ENCODE measurements at regions not wholly inside any gene's neighbourhood (a gene's known extent, or its start where the extent isn't known, plus 50 kb on each side); places are given as distances from the start of the nearest gene placed in this dataset.

GRCh38 chr11:100469835-100470234 is 217.3 kb upstream of the ARHGAP42 start:
- Histone ChIP-seq H3K27me3 (ENCODE audit: control insufficient read depth, insufficient read depth, low read length) (no peaks in the 10 kb centered on the region), H3K27ac (ENCODE audit: low read depth, low read length) (no peak overlapping the region), H3K9me3 (ENCODE audit: control insufficient read depth, insufficient read depth, low read length) (no peaks in the 10 kb centered on the region), H3K4me1 (ENCODE audit: control insufficient read depth, insufficient read depth, low read length) (0 out of 2 replicates have a peak, but pooled peaks cover 2% of the 10 kb centered on the region), H3K36me3 (ENCODE audit: control insufficient read depth, insufficient read depth, low read length) (no peaks in the 10 kb centered on the region), H3K4me3 (ENCODE audit: low read depth, low read length) (no peak overlapping the region), H3K9ac (ENCODE audit: low read depth, low read length) (no peak overlapping the region)

GRCh38 chr11:100472727-100473389 is 214.2 kb upstream of the ARHGAP42 start:
- Histone ChIP-seq H3K27me3 (ENCODE audit: control insufficient read depth, insufficient read depth, low read length) (no peaks in the 10 kb centered on the region), H3K9ac (ENCODE audit: low read depth, low read length) (no peak overlapping the region), H3K36me3 (ENCODE audit: control insufficient read depth, insufficient read depth, low read length) (no peaks in the 10 kb centered on the region), H3K27ac (ENCODE audit: low read depth, low read length) (no peak overlapping the region), H3K4me1 (ENCODE audit: control insufficient read depth, insufficient read depth, low read length) (0 out of 2 replicates have a peak, but pooled peaks cover 2% of the 10 kb centered on the region), H3K4me3 (ENCODE audit: low read depth, low read length) (no peak overlapping the region), H3K9me3 (ENCODE audit: control insufficient read depth, insufficient read depth, low read length) (no peaks in the 10 kb centered on the region)

GRCh38 chr11:100473390-100473740 is 213.7 kb upstream of the ARHGAP42 start:
- Histone ChIP-seq H3K9ac (ENCODE audit: low read depth, low read length) (no peak overlapping the region), H3K36me3 (ENCODE audit: control insufficient read depth, insufficient read depth, low read length) (no peaks in the 10 kb centered on the region), H3K4me3 (ENCODE audit: low read depth, low read length) (no peak overlapping the region), H3K4me1 (ENCODE audit: control insufficient read depth, insufficient read depth, low read length) (no peaks in the 10 kb centered on the region), H3K9me3 (ENCODE audit: control insufficient read depth, insufficient read depth, low read length) (no peaks in the 10 kb centered on the region), H3K27me3 (ENCODE audit: control insufficient read depth, insufficient read depth, low read length) (no peaks in the 10 kb centered on the region), H3K27ac (ENCODE audit: low read depth, low read length) (no peak overlapping the region)

GRCh38 chr11:100484948-100485347 is 202.1 kb upstream of the ARHGAP42 start:
- Histone ChIP-seq H3K4me1 (ENCODE audit: control insufficient read depth, insufficient read depth, low read length) (no peaks in the 10 kb centered on the region), H3K27me3 (ENCODE audit: control insufficient read depth, insufficient read depth, low read length) (no peaks in the 10 kb centered on the region), H3K9ac (ENCODE audit: low read depth, low read length) (no peak overlapping the region), H3K9me3 (ENCODE audit: control insufficient read depth, insufficient read depth, low read length) (peaks cover 8% of the 10 kb centered on the region), H3K36me3 (ENCODE audit: control insufficient read depth, insufficient read depth, low read length) (no peaks in the 10 kb centered on the region), H3K27ac (ENCODE audit: low read depth, low read length) (no peak overlapping the region), H3K4me3 (ENCODE audit: low read depth, low read length) (no peak overlapping the region)

- no peaks in the 10 kb centered on the region for H3K9me3 ChIP-seq (ENCODE audit: control insufficient read depth, insufficient read depth, low read length)
Observed at GRCh38 chr11:100498780-100499179, 188.3 kb upstream of the ARHGAP42 start.

GRCh38 chr11:100501450-100501849 is 185.6 kb upstream of the ARHGAP42 start:
- H3K9ac ChIP-seq (ENCODE audit: low read depth, low read length), result no peak overlapping the region
- no peaks in the 10 kb centered on the region for H3K36me3 ChIP-seq (ENCODE audit: control insufficient read depth, insufficient read depth, low read length)
- no peaks in the 10 kb centered on the region for H3K9me3 ChIP-seq (ENCODE audit: control insufficient read depth, insufficient read depth, low read length)
- no peak overlapping the region for H3K27ac ChIP-seq (ENCODE audit: low read depth, low read length)
- H3K27me3 ChIP-seq (ENCODE audit: control insufficient read depth, insufficient read depth, low read length), result no peaks in the 10 kb centered on the region
- H3K4me1 ChIP-seq (ENCODE audit: control insufficient read depth, insufficient read depth, low read length), result no peaks in the 10 kb centered on the region
- no peak overlapping the region for H3K4me3 ChIP-seq (ENCODE audit: low read depth, low read length)

More at GRCh38 chr11:100498780-100499179, 188.3 kb upstream of the ARHGAP42 start:
- Histone ChIP-seq H3K4me3 (ENCODE audit: low read depth, low read length) (no peak overlapping the region), H3K9ac (ENCODE audit: low read depth, low read length) (no peak overlapping the region), H3K27me3 (ENCODE audit: control insufficient read depth, insufficient read depth, low read length) (no peaks in the 10 kb centered on the region), H3K4me1 (ENCODE audit: control insufficient read depth, insufficient read depth, low read length) (no peaks in the 10 kb centered on the region), H3K36me3 (ENCODE audit: control insufficient read depth, insufficient read depth, low read length) (no peaks in the 10 kb centered on the region), H3K27ac (ENCODE audit: low read depth, low read length) (no peak overlapping the region)

- H3K4me3 ChIP-seq (ENCODE audit: low read depth, low read length), result no peak overlapping the region
- H3K27ac ChIP-seq (ENCODE audit: low read depth, low read length), result no peak overlapping the region
- no peak overlapping the region for H3K9ac ChIP-seq (ENCODE audit: low read depth, low read length)
- peaks cover 8% of the 10 kb centered on the region; the same call in 1 of the 2 replicates for H3K4me1 ChIP-seq (ENCODE audit: control insufficient read depth, insufficient read depth, low read length)
- H3K9me3 ChIP-seq (ENCODE audit: control insufficient read depth, insufficient read depth, low read length), result no peaks in the 10 kb centered on the region
- no peaks in the 10 kb centered on the region for H3K27me3 ChIP-seq (ENCODE audit: control insufficient read depth, insufficient read depth, low read length)
- no peaks in the 10 kb centered on the region for H3K36me3 ChIP-seq (ENCODE audit: control insufficient read depth, insufficient read depth, low read length)
Observed at GRCh38 chr11:100512475-100512874, 174.6 kb upstream of the ARHGAP42 start.

GRCh38 chr11:100515087-100515486 is 172.0 kb upstream of the ARHGAP42 start:
- H3K9ac ChIP-seq (ENCODE audit: low read depth, low read length), result no peak overlapping the region

GRCh38 chr11:100525197-100525596 is 161.9 kb upstream of the ARHGAP42 start:
- Histone ChIP-seq H3K9ac (ENCODE audit: low read depth, low read length) (no peak overlapping the region), H3K4me3 (ENCODE audit: low read depth, low read length) (no peak overlapping the region), H3K36me3 (ENCODE audit: control insufficient read depth, insufficient read depth, low read length) (no peaks in the 10 kb centered on the region), H3K27ac (ENCODE audit: low read depth, low read length) (no peak overlapping the region), H3K4me1 (ENCODE audit: control insufficient read depth, insufficient read depth, low read length) (no peaks in the 10 kb centered on the region), H3K9me3 (ENCODE audit: control insufficient read depth, insufficient read depth, low read length) (peaks cover 2% of the 10 kb centered on the region; the same call in 1 of the 2 replicates), H3K27me3 (ENCODE audit: control insufficient read depth, insufficient read depth, low read length) (no peaks in the 10 kb centered on the region)

More at GRCh38 chr11:100515087-100515486, 172.0 kb upstream of the ARHGAP42 start:
- Histone ChIP-seq H3K36me3 (ENCODE audit: control insufficient read depth, insufficient read depth, low read length) (no peaks in the 10 kb centered on the region), H3K4me3 (ENCODE audit: low read depth, low read length) (no peak overlapping the region), H3K9me3 (ENCODE audit: control insufficient read depth, insufficient read depth, low read length) (no peaks in the 10 kb centered on the region), H3K4me1 (ENCODE audit: control insufficient read depth, insufficient read depth, low read length) (peaks cover 8% of the 10 kb centered on the region; the same call in 1 of the 2 replicates), H3K27ac (ENCODE audit: low read depth, low read length) (no peak overlapping the region), H3K27me3 (ENCODE audit: control insufficient read depth, insufficient read depth, low read length) (no peaks in the 10 kb centered on the region)

- Histone ChIP-seq H3K4me3 (ENCODE audit: low read depth, low read length) (no peak overlapping the region), H3K4me1 (ENCODE audit: control insufficient read depth, insufficient read depth, low read length) (no peaks in the 10 kb centered on the region), H3K36me3 (ENCODE audit: control insufficient read depth, insufficient read depth, low read length) (no peaks in the 10 kb centered on the region), H3K9me3 (ENCODE audit: control insufficient read depth, insufficient read depth, low read length) (peaks cover 2% of the 10 kb centered on the region; the same call in 1 of the 2 replicates), H3K27me3 (ENCODE audit: control insufficient read depth, insufficient read depth, low read length) (no peaks in the 10 kb centered on the region), H3K9ac (ENCODE audit: low read depth, low read length) (no peak overlapping the region), H3K27ac (ENCODE audit: low read depth, low read length) (no peak overlapping the region)
Observed at GRCh38 chr11:100525635-100526034, 161.5 kb upstream of the ARHGAP42 start.

- H3K4me3 ChIP-seq (ENCODE audit: low read depth, low read length), result no peak overlapping the region
Observed at GRCh38 chr11:100528872-100529416, 158.1 kb upstream of the ARHGAP42 start.

More at GRCh38 chr11:100528872-100529416, 158.1 kb upstream of the ARHGAP42 start:
- Histone ChIP-seq H3K27me3 (ENCODE audit: control insufficient read depth, insufficient read depth, low read length) (no peaks in the 10 kb centered on the region), H3K9ac (ENCODE audit: low read depth, low read length) (no peak overlapping the region), H3K9me3 (ENCODE audit: control insufficient read depth, insufficient read depth, low read length) (no peaks in the 10 kb centered on the region), H3K4me1 (ENCODE audit: control insufficient read depth, insufficient read depth, low read length) (no peaks in the 10 kb centered on the region), H3K27ac (ENCODE audit: low read depth, low read length) (no peak overlapping the region), H3K36me3 (ENCODE audit: control insufficient read depth, insufficient read depth, low read length) (no peaks in the 10 kb centered on the region)
